GM12865 (cell line): ENCODE measurements at regions not wholly inside any gene's neighbourhood (a gene's known extent, or its start where the extent isn't known, plus 50 kb on each side); places are given as distances from the start of the nearest gene placed in this dataset.

Experiments
- DNase-seq: peaks from one replicate; pipeline ENCODE4 v3.0.0; 2010; ENCODE audit warnings: low read depth
- H3K4me3 ChIP-seq: 2 replicates; pipeline ENCODE4 v1.5.1; 2011; ENCODE audit warnings: mild to moderate bottlenecking, low read depth, low read length, control low read depth
- TF ChIP-seq, protein P1 (sequence below): IDR thresholded peaks from 2 replicates; pipeline ENCODE4 v1.5.1; 2011; ENCODE audit warnings: low read length, control low read depth, low read depth, inconsistent platforms; ENCODE audit not compliant: insufficient read depth; ENCODE audit errors: missing control alignments

DNA sequence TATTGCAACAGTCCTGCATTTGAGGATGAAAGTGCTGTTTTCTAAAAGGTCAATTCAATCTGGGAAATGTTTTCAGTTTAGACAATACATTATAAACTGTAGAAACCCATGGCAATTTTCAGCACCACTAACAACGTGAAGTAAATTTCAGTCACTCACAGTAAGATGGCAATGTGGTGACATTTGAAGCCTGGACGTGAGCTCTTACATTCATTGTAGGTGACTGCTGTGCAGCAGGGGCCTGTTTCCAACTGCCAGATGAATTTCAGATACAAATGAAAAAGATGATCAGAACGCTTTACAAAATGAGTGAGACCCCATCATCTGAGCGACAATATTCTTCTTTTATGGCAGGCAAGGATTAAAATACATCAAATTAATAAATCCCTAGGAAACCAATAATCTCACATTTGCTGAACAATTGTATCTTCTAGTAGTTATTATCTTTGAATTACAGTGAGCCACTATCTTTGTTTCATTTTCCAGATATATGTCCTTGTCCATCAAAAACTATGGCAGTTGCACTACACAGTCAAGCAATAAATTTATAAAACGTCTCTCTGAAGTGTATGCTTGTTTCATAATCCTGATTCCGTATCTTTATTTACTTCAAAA, 1816.8 kb downstream of the OLFM4 start:
- TF ChIP-seq, protein P1, sequence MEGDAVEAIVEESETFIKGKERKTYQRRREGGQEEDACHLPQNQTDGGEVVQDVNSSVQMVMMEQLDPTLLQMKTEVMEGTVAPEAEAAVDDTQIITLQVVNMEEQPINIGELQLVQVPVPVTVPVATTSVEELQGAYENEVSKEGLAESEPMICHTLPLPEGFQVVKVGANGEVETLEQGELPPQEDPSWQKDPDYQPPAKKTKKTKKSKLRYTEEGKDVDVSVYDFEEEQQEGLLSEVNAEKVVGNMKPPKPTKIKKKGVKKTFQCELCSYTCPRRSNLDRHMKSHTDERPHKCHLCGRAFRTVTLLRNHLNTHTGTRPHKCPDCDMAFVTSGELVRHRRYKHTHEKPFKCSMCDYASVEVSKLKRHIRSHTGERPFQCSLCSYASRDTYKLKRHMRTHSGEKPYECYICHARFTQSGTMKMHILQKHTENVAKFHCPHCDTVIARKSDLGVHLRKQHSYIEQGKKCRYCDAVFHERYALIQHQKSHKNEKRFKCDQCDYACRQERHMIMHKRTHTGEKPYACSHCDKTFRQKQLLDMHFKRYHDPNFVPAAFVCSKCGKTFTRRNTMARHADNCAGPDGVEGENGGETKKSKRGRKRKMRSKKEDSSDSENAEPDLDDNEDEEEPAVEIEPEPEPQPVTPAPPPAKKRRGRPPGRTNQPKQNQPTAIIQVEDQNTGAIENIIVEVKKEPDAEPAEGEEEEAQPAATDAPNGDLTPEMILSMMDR = no peak
- no peak overlapping the region for H3K4me3 ChIP-seq
- DNase-seq = no peak

DNA sequence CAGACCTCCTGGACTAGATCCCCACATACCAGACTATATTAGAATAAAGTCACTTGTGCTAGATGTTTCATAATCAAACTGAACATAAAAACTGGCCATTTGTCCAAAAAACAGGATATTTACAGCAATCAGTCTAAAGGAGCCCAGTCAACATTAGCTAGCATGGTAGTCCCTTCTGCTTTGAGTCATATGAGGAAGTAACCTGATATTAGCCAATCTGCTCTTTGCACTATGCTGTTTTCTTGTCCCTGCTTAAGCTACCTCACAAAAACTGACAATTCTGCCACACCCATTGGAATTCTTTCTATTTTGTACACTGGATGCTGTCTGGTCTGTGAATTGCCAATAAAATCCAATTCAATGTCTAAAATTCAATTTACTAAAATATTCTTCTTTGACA, 1824.2 kb downstream of the OLFM4 start:
- no peak overlapping the region for H3K4me3 ChIP-seq
- TF ChIP-seq, protein P1 = no peak
- DNase-seq = no peak

DNA sequence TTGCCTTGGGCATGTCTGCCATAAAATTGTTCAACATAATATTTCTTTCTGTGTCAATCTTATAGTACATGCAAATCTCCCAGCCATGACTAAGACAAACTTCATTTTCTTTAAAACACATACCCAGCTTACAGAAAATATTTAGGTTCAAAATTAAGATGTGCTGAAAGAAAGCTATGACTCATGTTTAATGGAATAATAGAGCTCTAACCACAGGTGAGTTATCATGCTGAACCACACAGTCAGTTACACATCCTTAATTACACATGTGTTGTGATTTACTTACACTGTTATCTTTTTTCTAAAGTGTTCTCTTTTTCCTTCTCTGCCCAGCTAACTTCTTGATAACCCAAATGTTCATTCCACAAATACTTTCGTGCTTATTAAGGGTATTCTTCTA, 1831.2 kb downstream of the OLFM4 start:
- H3K4me3 ChIP-seq = no peak overlapping the region
- no peak for DNase-seq
- TF ChIP-seq, protein P1 = no peak

DNA sequence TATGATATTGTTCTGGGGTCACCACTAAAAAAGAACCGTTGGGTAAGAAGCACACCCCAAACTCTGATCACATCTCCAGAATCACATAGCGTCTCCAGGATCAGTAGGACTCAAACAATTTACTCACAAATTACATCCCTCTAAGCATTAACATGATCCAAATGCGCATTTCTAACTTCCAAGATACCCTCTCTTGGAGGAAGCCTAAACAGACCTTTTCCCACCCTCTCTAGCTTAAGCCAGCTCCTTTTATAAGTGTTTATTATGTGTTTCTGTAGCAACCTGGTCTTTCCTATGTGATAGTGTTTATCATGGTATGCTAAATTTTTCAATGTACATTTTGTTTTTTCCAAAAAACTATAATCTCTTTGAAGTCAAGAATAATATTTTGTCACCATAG, 1846.5 kb downstream of the OLFM4 start:
- no peak overlapping the region for H3K4me3 ChIP-seq
- TF ChIP-seq, protein P1 = no peak
- no peak for DNase-seq

DNA sequence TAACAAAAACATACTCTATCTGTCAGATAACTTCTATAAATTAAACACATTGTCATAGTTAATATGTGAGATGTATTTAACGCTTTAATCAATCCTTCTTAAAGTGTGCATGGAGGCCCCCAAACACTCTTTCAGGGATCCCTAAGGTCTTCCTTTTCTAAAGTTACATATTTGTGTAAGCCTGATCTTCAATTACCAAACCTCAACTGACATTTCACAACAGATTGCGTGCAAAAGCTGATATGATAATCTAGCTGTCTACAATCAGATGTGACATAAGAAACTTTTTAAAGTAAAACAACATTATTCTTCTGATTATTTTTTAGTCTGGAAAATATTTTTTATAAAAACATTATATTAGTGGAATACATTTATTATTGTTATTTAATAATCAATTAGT, 1850.4 kb downstream of the OLFM4 start:
- no peak for DNase-seq
- H3K4me3 ChIP-seq = no peak overlapping the region
- TF ChIP-seq, protein P1 = no peak

DNA sequence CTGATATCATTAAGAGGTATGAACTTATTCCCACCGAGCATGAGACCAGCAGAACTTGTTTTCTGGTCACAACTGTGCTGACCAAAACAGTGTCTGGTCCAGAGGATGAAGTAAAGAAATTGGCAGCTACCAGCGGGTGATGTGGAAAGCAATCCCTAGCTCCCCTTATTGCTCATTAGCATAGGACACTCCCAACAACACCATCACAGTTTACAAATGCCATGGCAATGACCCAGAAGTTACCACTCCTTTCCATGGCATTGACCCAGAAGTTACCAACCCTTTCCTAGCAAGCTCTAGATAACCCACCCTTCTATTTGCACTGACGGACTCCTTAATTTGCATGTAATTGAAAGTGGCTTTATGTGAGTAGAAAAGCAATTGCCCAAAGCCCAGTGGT, 1856.1 kb downstream of the OLFM4 start:
- H3K4me3 ChIP-seq = no peak overlapping the region
- DNase-seq = no peak
- TF ChIP-seq, protein P1 = no peak

DNA sequence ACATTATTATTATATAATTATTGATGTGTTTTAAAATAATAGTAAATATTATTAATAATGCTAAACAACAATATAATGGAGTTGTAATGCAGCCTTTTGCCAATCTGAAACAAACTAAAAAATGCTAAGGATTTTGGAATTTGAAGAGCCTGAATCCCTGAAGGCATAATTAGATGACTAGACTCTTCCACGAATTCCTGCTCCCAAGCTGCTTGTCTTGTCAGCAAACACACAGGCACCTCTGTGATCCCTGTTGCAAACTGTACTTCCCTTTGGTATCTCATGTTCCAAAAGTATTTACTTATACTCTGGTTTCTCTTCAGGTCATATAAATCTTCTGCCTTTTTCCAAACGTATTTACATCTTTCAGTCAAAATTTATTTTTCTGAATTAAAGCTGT, 1862.4 kb downstream of the OLFM4 start:
- no peak overlapping the region for H3K4me3 ChIP-seq
- no peak for DNase-seq
- TF ChIP-seq, protein P1 = no peak
